Mesenchymal stem cell (in vitro differentiated cells and primary cell): ENCODE measurements at regions not wholly inside any gene's neighbourhood (a gene's known extent, or its start where the extent isn't known, plus 50 kb on each side); places are given as distances from the start of the nearest gene placed in this dataset.
"Not testable (repeated sequence)": the region's sequence is repeated elsewhere in the genome, so short reads cannot be mapped to it uniquely, and the experiment has no call there.

Experiments
- DNase-seq: peaks from one replicate; pipeline ENCODE4 v3.0.0-alpha.2; 2013
- H2AFZ ChIP-seq: one replicate; pipeline ENCODE4 v1.6.1; 2013; ENCODE audit warnings: low read depth, mild to moderate bottlenecking, control low read depth, inconsistent platforms, low read length, moderate library complexity
- H2AK5ac ChIP-seq: 2 replicates; pipeline ENCODE4 v1.6.1; 2013; ENCODE audit warnings: low read length, moderate library complexity, mild to moderate bottlenecking, inconsistent platforms; ENCODE audit not compliant: severe bottlenecking
- H2BK120ac ChIP-seq: one replicate; pipeline ENCODE4 v1.6.1; 2013; ENCODE audit warnings: low read depth, mild to moderate bottlenecking, inconsistent platforms, low read length, moderate library complexity
- H2BK12ac ChIP-seq, 2 experiments: one replicate each; pipeline ENCODE4 v1.6.1; 2013; ENCODE audit warnings: inconsistent platforms in 2 of 2, low read length in 2 of 2, mild to moderate bottlenecking in 2 of 2, moderate library complexity in 2 of 2, control low read depth in 1 of 2
- H2BK15ac ChIP-seq: one replicate; pipeline ENCODE4 v1.6.1; 2013; ENCODE audit warnings: mild to moderate bottlenecking, low read depth, inconsistent platforms; ENCODE audit not compliant: poor library complexity, severe bottlenecking
- H2BK5ac ChIP-seq: 2 replicates; pipeline ENCODE4 v1.6.1; 2013; ENCODE audit warnings: low read depth, mild to moderate bottlenecking, low read length, control low read depth, inconsistent platforms; ENCODE audit not compliant: poor library complexity, severe bottlenecking
- H3K14ac ChIP-seq, 2 experiments: one replicate each; pipeline ENCODE4 v1.6.1; 2013; ENCODE audit warnings: inconsistent platforms in 2 of 2, low read length in 2 of 2, control low read depth in 1 of 2, mild to moderate bottlenecking in 1 of 2, moderate library complexity in 1 of 2
- H3K18ac ChIP-seq, 2 experiments: one replicate each; pipeline ENCODE4 v1.6.1; 2013; ENCODE audit warnings: inconsistent platforms in 2 of 2, low read length in 2 of 2, control low read depth in 1 of 2, low read depth in 1 of 2, mild to moderate bottlenecking in 1 of 2
- H3K23ac ChIP-seq, 2 experiments: one replicate each; pipeline ENCODE4 v1.6.1; 2013; ENCODE audit warnings: inconsistent platforms in 2 of 2, low read length in 2 of 2, mild to moderate bottlenecking in 2 of 2, moderate library complexity in 2 of 2, control low read depth in 1 of 2
- H3K27ac ChIP-seq: 2 replicates; pipeline ENCODE4 v1.5.1; 2013; ENCODE audit warnings: mild to moderate bottlenecking, moderate library complexity, low read length, control low read depth, inconsistent platforms; ENCODE audit not compliant: poor library complexity, severe bottlenecking
- H3K27me3 ChIP-seq, 2 experiments: 2 replicates each; pipeline versions ENCODE4 v1.6.1 to v1.7.0; 2013; ENCODE audit warnings: low read length in 2 of 2, mild to moderate bottlenecking in 2 of 2, moderate library complexity in 2 of 2, control low read depth in 1 of 2, inconsistent platforms in 1 of 2; ENCODE audit not compliant: control insufficient read depth in 1 of 2, insufficient read depth in 1 of 2
- H3K36me3 ChIP-seq, 2 experiments: 2 replicates each; pipeline versions ENCODE4 v1.6.1 to v1.7.0; 2013; ENCODE audit warnings: low read length in 2 of 2, control low read depth in 1 of 2, inconsistent platforms in 1 of 2, low read depth in 1 of 2, mild to moderate bottlenecking in 1 of 2; ENCODE audit not compliant: insufficient read depth in 2 of 2, control insufficient read depth in 1 of 2
- H3K4ac ChIP-seq, 2 experiments: one replicate each; pipeline ENCODE4 v1.6.1; 2013; ENCODE audit warnings: inconsistent platforms in 2 of 2, low read length in 2 of 2, mild to moderate bottlenecking in 2 of 2, moderate library complexity in 2 of 2, control low read depth in 1 of 2, low read depth in 1 of 2
- H3K4me1 ChIP-seq: 2 replicates; pipeline ENCODE4 v1.6.1; 2013; ENCODE audit warnings: low read depth, low read length, control low read depth; ENCODE audit not compliant: control insufficient read depth, insufficient read depth
- H3K4me2 ChIP-seq: 2 replicates; pipeline ENCODE4 v1.6.1; 2013; ENCODE audit warnings: low read length, mild to moderate bottlenecking, inconsistent platforms; ENCODE audit not compliant: poor library complexity, severe bottlenecking
- H3K4me3 ChIP-seq, 2 experiments: 2 replicates each; pipeline versions ENCODE4 v1.5.1 to v1.7.0; 2013; ENCODE audit warnings: low read length in 2 of 2, mild to moderate bottlenecking in 2 of 2, control low read depth in 1 of 2, low read depth in 1 of 2; ENCODE audit not compliant: insufficient read depth in 1 of 2
- H3K79me1 ChIP-seq: replicated peaks from 2 replicates; pipeline ENCODE4 v1.6.1; 2013; ENCODE audit warnings: mild to moderate bottlenecking, control low read depth, low read length, inconsistent platforms; ENCODE audit not compliant: poor library complexity, severe bottlenecking
- H3K9ac ChIP-seq: 2 replicates; pipeline ENCODE4 v1.7.0; 2013; ENCODE audit warnings: mild to moderate bottlenecking, low read length, moderate library complexity
- H3K9me3 ChIP-seq: 2 replicates; pipeline ENCODE4 v1.7.0; 2013; ENCODE audit warnings: mild to moderate bottlenecking, low read length; ENCODE audit not compliant: control insufficient read depth
- H4K8ac ChIP-seq: one replicate; pipeline ENCODE4 v1.6.1; 2013; ENCODE audit warnings: inconsistent platforms, mild to moderate bottlenecking, low read length, moderate library complexity
- H4K91ac ChIP-seq: one replicate; pipeline ENCODE4 v1.6.1; 2013; ENCODE audit warnings: mild to moderate bottlenecking, low read length, inconsistent platforms
- WGBS: methylation state at CpG from one replicate; pipeline ENCODE4 v1.1.7; 2013; ENCODE audit warnings: mixed read lengths; 5-methylcytosine and 5-hydroxymethylcytosine counted together

DNA sequence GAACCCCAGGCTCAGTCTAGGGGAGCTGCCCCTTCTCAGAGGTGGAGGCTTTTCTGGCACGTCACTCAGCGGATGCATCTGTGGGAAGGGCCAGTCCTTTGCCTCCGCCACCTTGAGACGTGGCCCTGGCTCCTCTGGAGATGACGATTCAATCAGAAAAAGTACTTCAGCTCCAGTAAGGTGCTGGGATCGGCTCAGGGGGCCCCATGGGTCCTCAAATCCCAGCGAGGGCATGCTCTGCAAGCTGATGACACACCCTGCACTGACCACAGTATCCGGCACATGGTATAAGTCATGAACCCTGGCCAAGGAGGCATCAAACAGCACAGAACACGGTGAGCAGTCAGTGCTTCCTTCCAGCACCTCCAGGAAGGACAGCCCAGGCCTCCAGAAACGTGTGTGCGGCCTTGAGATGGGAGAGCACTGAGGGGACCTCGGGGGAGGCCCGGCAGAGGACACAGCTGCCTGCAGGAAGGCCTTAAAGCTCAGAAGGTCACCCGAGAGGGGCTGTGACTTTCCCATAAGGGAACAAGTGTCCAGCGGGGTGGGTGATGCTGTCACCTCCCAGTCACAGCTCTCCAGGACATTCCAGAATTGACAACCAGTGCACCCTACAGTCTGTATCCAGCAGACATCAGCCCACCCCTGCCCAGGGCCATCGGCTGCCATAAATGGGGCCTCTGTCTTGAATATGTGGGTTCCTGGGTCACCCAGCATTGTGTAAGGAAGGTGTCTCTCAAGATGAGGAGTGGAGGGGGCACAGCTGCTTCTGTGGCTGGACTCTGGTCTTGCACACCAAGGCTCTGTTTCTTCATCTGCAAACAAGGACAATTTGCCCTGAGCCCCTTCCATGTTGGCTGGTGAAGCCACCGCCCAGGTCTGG lies 205.8 kb downstream of the NDUFA10 start:
- Histone ChIP-seq H3K27me3 (peaks cover 0 to 74% of the 10 kb centered on the region in 2 experiments), H3K18ac (no peak overlapping the region), H3K36me3 (no peaks in the 10 kb centered on the region), H3K4me1 (no peaks in the 10 kb centered on the region), H4K91ac (no peak overlapping the region), H3K9me3 (no peaks in the 10 kb centered on the region), H3K79me1 (no peaks in the 10 kb centered on the region), H2BK15ac (no peak overlapping the region), H3K23ac (no peak overlapping the region), H2BK5ac (no peak overlapping the region), H3K4ac (no peak overlapping the region), H2BK12ac (no peak overlapping the region), H3K27ac (no peak overlapping the region), H3K14ac (no peak overlapping the region), H2AK5ac (no peak overlapping the region), H3K4me2 (no peak overlapping the region), H2BK120ac (no peak overlapping the region), H4K8ac (no peak overlapping the region), H3K9ac (no peak overlapping the region), H3K4me3 (no peak overlapping the region), H2AFZ (no peak overlapping the region)
- 66% methylated on average over 16 of the region's 17 CpGs for WGBS
- DNase-seq: no peak

DNA sequence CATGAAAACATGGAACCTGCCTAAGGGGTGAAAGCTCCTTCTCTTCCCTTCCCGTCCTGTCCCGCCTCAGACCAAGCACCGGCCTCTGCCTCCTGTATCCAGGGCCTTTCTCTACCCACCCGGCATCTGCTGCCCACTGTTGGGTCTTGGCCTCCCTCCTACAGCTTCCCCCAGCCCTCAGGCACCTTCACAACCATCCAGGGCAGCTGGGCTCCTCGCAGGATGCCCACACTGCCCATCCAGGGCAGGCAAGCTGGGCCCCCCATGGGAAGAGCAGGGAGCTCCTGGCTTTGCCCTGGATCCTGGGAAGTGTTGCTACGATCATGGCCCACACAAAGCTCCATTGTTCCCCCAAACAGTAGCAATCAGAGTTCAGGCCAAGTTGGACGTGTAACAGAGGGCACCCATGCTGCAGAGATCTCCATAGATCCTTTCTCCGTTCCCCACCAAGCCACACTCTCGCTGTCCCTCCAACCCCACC lies 206.6 kb downstream of the NDUFA10 start:
- no peak overlapping the region for H2AK5ac ChIP-seq
- no peak overlapping the region for H3K9ac ChIP-seq
- no peak overlapping the region for H3K4ac ChIP-seq
- H3K27ac ChIP-seq: no peak overlapping the region
- no peak overlapping the region for H2BK12ac ChIP-seq
- WGBS: 70% methylated on average over 9 of the region's 9 CpGs
- no peak overlapping the region for H2BK120ac ChIP-seq
- no peaks in the 10 kb centered on the region for H3K36me3 ChIP-seq
- H3K79me1 ChIP-seq: no peaks in the 10 kb centered on the region
- no peak overlapping the region for H3K4me2 ChIP-seq
- H3K4me3 ChIP-seq: peak overlapping the region in 1 of 2 experiments; percentile 30
- H2BK15ac ChIP-seq: no peak overlapping the region
- no peak overlapping the region for H4K8ac ChIP-seq
- no peak overlapping the region for H4K91ac ChIP-seq
- H3K23ac ChIP-seq: no peak overlapping the region
- no peaks in the 10 kb centered on the region for H3K4me1 ChIP-seq
- no peak overlapping the region for H3K18ac ChIP-seq
- H3K9me3 ChIP-seq: no peaks in the 10 kb centered on the region
- DNase-seq: no peak
- peaks cover 0 to 70% of the 10 kb centered on the region in 2 experiments for H3K27me3 ChIP-seq
- H3K14ac ChIP-seq: no peak overlapping the region
- no peak overlapping the region for H2AFZ ChIP-seq
- H2BK5ac ChIP-seq: no peak overlapping the region

DNA sequence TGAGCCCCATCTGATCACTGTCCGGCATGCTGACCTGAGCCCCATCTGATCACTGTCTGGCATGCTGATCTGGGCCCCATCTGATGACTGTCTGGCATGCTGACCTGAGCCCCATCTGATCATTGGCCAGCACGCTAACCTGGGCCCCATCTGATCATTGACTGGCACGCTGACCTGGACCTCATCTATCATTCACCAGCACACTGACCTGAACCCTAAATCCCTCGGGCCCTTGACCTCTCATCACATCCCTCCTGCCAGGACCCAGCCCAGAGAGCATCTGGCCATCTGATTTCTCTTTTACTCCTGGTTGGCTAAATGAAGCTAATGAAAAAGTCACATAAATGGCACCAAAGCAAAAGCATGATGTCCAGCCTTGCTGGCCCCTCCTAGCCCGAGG lies 207.1 kb downstream of the NDUFA10 start:
- no peak overlapping the region for H3K27ac ChIP-seq
- H2BK120ac ChIP-seq: no peak overlapping the region
- no peak overlapping the region for H3K18ac ChIP-seq
- DNase-seq: no peak
- no peak overlapping the region for H3K23ac ChIP-seq
- H2AK5ac ChIP-seq: no peak overlapping the region
- H3K9ac ChIP-seq: no peak overlapping the region
- no peaks in the 10 kb centered on the region for H3K4me1 ChIP-seq
- H4K91ac ChIP-seq: no peak overlapping the region
- H3K4ac ChIP-seq: no peak overlapping the region
- H2BK12ac ChIP-seq: no peak overlapping the region
- no peak overlapping the region for H2BK5ac ChIP-seq
- no peaks in the 10 kb centered on the region for H3K9me3 ChIP-seq
- H3K36me3 ChIP-seq: no peaks in the 10 kb centered on the region
- WGBS: 72% methylated on average over 5 of the region's 5 CpGs
- H3K4me3 ChIP-seq: no peak overlapping the region
- no peak overlapping the region for H2AFZ ChIP-seq
- H3K4me2 ChIP-seq: no peak overlapping the region
- peaks cover 0 to 67% of the 10 kb centered on the region in 2 experiments for H3K27me3 ChIP-seq
- no peaks in the 10 kb centered on the region for H3K79me1 ChIP-seq
- no peak overlapping the region for H2BK15ac ChIP-seq
- H3K14ac ChIP-seq: no peak overlapping the region
- H4K8ac ChIP-seq: no peak overlapping the region

DNA sequence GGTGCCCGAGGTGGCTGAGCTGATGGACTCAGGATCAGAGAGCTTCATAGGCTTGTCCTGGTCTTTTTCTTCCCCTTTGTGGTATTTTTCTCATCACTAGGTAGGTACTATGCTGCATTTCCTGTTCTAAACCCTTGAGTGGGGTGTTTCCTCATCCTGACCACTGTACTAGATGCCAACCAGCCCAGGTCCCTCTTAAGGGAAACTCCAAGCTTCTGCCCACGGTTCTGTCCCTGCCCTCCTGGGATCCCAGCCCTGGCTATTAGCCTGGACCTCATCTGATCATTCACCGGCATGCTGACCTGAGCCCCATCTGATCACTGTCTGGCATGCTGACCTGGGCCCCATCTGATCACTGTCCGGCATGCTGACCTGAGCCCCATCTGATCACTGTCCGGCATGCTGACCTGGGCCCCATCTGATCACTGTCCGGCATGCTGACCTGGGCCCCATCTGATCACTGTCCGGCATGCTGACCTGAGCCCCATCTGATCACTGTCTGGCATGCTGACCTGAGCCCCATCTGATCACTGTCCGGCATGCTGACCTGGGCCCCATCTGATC lies 207.6 kb downstream of the NDUFA10 start:
- not testable (repeated sequence) for H3K9ac ChIP-seq, DNase-seq

More for the DNA sequence above, 207.6 kb downstream of the NDUFA10 start:
- not testable (repeated sequence) for H2BK5ac ChIP-seq, H2BK12ac ChIP-seq, H3K4me1 ChIP-seq, H4K91ac ChIP-seq, H3K23ac ChIP-seq, H3K9me3 ChIP-seq, H3K79me1 ChIP-seq, H3K27ac ChIP-seq, H2BK15ac ChIP-seq, H3K14ac ChIP-seq, H3K4me2 ChIP-seq, H3K18ac ChIP-seq, H3K36me3 ChIP-seq, H2AK5ac ChIP-seq, H3K4me3 ChIP-seq, H3K4ac ChIP-seq, H4K8ac ChIP-seq, H2AFZ ChIP-seq, H2BK120ac ChIP-seq
- 74% methylated on average over 6 of the region's 8 CpGs for WGBS
- peaks cover 0 to 62% of the 10 kb centered on the region in 2 experiments for H3K27me3 ChIP-seq
